Kidney epithelial cell (primary cell): ENCODE measurements at regions not wholly inside any gene's neighbourhood (a gene's known extent, or its start where the extent isn't known, plus 50 kb on each side); places are given as distances from the start of the nearest gene placed in this dataset.

Experiments
- DNase-seq: peaks from one replicate; pipeline ENCODE4 v3.0.0-alpha.2; 2010; ENCODE audit warnings: low read depth
- H3K27me3 ChIP-seq: 2 replicates; pipeline ENCODE4 v1.6.0; 2011; ENCODE audit warnings: low read length; ENCODE audit not compliant: control insufficient read depth, insufficient read depth
- H3K36me3 ChIP-seq: 2 replicates; pipeline ENCODE4 v1.5.1; 2011; ENCODE audit warnings: low read length; ENCODE audit not compliant: control insufficient read depth, insufficient read depth
- H3K4me3 ChIP-seq: 2 replicates; pipeline ENCODE4 v1.5.1; 2011; ENCODE audit warnings: low read depth, mild to moderate bottlenecking, control low read depth, low read length
- TF ChIP-seq, protein P1 (sequence below): IDR thresholded peaks from 2 replicates; pipeline ENCODE4 v1.5.1; 2011; ENCODE audit warnings: mild to moderate bottlenecking, moderate library complexity, low read length, control low read depth, inconsistent platforms; ENCODE audit not compliant: insufficient read depth, poor library complexity, severe bottlenecking

DNA sequence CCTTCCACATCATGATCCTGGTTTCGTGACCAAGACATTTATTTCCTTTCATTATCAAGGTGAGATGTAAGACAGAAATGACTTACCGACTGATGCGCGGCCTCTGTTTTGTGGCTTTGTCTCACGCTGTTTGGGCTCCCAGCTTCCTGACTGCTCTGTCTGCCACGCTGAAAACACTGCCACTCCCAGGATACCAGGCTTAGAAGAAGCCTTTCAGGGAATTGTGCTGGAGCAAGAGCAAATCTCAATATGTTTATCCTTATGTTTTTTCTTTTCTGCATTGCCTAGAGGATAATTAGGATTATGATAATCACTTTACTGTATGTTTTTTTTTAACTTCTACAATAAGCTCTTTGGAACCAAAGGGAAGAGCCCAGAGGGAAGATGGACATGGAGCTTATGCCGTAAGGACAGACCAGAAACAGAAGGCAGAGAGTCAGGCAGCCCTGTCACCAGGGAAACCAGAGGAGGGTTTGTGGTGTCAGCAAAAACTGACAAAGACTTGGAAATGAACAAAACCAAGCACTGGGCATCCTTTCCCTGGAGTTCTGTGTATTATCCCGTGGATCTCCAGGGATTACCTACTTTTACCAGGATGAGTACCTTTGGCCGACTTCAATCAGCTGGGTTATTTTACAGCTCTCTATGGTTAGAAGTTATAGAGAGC is 68.2 kb upstream of the ISX start:
- DNase-seq, result no peak
- no peaks in the 10 kb centered on the region for H3K36me3 ChIP-seq
- TF ChIP-seq, protein P1, sequence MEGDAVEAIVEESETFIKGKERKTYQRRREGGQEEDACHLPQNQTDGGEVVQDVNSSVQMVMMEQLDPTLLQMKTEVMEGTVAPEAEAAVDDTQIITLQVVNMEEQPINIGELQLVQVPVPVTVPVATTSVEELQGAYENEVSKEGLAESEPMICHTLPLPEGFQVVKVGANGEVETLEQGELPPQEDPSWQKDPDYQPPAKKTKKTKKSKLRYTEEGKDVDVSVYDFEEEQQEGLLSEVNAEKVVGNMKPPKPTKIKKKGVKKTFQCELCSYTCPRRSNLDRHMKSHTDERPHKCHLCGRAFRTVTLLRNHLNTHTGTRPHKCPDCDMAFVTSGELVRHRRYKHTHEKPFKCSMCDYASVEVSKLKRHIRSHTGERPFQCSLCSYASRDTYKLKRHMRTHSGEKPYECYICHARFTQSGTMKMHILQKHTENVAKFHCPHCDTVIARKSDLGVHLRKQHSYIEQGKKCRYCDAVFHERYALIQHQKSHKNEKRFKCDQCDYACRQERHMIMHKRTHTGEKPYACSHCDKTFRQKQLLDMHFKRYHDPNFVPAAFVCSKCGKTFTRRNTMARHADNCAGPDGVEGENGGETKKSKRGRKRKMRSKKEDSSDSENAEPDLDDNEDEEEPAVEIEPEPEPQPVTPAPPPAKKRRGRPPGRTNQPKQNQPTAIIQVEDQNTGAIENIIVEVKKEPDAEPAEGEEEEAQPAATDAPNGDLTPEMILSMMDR, result no peak
- no peaks in the 10 kb centered on the region for H3K27me3 ChIP-seq
- no peak overlapping the region for H3K4me3 ChIP-seq

DNA sequence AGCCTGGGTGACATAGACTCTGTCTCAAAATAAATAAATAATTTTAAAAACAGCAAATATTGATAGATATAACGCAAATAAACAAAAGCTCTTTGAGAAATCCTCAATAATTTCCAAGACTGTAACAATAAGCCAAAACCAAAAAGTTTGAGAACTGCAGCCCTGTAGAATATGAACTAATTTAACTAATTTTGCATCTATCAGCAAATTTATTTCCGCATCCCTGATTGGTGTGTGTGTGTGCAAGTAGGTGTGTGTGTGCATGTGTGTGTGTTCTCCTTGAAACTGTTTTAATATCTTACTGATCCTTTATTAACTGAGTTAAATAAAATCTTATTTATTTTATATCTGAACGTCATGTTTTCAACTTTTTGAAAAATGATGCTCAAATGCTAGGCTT is 67.0 kb upstream of the ISX start:
- no peak overlapping the region for H3K4me3 ChIP-seq
- no peaks in the 10 kb centered on the region for H3K27me3 ChIP-seq
- DNase-seq, result no peak
- TF ChIP-seq, protein P1, result no peak
- H3K36me3 ChIP-seq, result no peaks in the 10 kb centered on the region

DNA sequence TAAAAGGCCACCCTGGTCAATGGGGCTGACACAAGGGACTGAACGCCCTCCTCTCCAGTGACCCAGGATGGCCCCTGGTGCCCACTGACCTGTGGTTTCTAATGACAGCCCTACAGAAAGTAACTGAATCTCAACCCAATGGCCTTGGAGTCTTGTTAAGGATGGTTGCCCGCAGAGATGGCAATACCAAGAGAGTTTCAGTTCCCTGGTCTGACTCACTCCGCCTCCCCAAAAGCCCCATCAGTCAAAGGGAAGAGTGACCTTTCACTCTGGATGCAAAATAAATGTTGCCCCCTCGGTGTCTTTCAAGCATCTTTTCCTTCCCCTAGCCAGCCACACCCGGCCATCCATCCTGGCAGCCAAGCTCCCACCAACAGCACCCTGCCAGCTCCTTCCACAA is 57.7 kb upstream of the ISX start:
- Histone ChIP-seq H3K4me3 (no peak overlapping the region), H3K27me3 (no peaks in the 10 kb centered on the region), H3K36me3 (no peaks in the 10 kb centered on the region)
- TF ChIP-seq, protein P1, result no peak
- no peak for DNase-seq

DNA sequence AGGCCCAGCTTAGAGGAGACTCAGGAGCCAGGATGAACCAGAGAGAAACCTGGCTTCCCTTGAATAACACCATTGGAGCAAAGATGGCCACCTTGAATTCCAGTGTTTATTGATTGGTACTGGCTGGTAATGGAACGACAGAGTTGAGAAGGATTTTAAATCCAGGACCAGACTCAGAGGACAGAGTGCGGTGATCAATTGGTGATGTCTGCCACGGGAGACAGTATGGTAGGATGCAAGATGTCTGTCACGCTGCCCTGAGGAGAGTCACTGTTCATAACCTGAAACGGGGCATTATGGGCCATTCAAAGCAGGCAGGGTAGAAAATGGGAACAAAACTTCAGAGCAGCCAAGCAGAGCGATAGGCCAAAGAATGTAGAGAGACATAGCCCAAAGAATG is 55.4 kb upstream of the ISX start:
- no peak for DNase-seq
- TF ChIP-seq, protein P1, result no peak
- no peak overlapping the region for H3K4me3 ChIP-seq

DNA sequence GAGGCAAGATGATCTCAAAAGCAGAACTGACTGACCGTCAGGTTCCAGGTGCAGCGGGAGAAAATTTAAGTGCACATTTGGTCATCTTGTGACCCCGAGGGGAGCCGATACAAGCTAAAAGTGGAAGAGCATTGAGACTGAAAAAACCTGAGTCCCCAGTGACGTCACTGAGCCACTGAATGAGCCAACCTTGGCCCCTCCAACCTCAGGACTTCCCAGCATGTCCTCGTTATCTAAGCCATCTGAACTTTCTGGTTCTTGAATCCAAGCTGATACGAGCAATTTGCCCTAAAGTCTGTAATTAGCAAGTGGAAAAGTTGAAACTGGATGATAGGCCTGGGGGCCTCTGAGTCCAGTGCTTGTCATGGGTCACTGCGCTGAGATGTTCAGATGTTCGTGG is 51.1 kb upstream of the ISX start:
- Histone ChIP-seq H3K27me3 (no peaks in the 10 kb centered on the region), H3K36me3 (no peaks in the 10 kb centered on the region), H3K4me3 (no peak overlapping the region)
- no peak for DNase-seq
- TF ChIP-seq, protein P1, result no peak

More for the DNA sequence above, 55.4 kb upstream of the ISX start:
- no peaks in the 10 kb centered on the region for H3K27me3 ChIP-seq
- H3K36me3 ChIP-seq, result no peaks in the 10 kb centered on the region
